ENCODE measurements at regions not wholly inside any gene's neighbourhood (a gene's known extent, or its start where the extent isn't known, plus 50 kb on each side); places are given as distances from the start of the nearest gene placed in this dataset.

GRCh38 chr2:180099308-180099707 lies 92.2 kb upstream of the CWC22 start:
- WGBS, 3 donors, result 78 to 86% (median 81%) methylated on average over 4 of the region's 4 CpGs
- intact Hi-C loops (cut with DNase I), result no loop called here
- H3K36me3 ChIP-seq, result no peaks in the 10 kb centered on the region
- no peak overlapping the region for H3K27ac ChIP-seq
- H3K4me1 ChIP-seq (ENCODE audit: insufficient read depth), result no peaks in the 10 kb centered on the region
- no peak overlapping the region for H3K4me3 ChIP-seq
- TF ChIP-seq POLR2A (IDR thresholded peaks at IDR 0.05) (no peak), CTCF (IDR thresholded peaks at IDR 0.05) (no peak), EP300 (IDR thresholded peaks at IDR 0.05) (no peak)
- H3K9me3 ChIP-seq, result no peaks in the 10 kb centered on the region
- no peak for DNase-seq
- H3K27me3 ChIP-seq, result no peaks in the 10 kb centered on the region

GRCh38 chr2:180085144-180085543 lies 78.0 kb upstream of the CWC22 start:
- no peaks in the 10 kb centered on the region for H3K36me3 ChIP-seq
- no peak overlapping the region for H3K4me3 ChIP-seq
- H3K27me3 ChIP-seq, result no peaks in the 10 kb centered on the region
- TF ChIP-seq POLR2A (IDR thresholded peaks at IDR 0.05), result no peak
- TF ChIP-seq EP300 (IDR thresholded peaks at IDR 0.05), result no peak
- TF ChIP-seq CTCF (IDR thresholded peaks at IDR 0.05), result no peak
- H3K9me3 ChIP-seq, result no peaks in the 10 kb centered on the region
- no peak for DNase-seq
- intact Hi-C loops (cut with DNase I), result no loop called here
- H3K4me1 ChIP-seq (ENCODE audit: insufficient read depth), result no peaks in the 10 kb centered on the region
- no peak overlapping the region for H3K27ac ChIP-seq

- WGBS, 3 donors, result 12 to 15% (median 13%) methylated on average over 3 of the region's 3 CpGs
- Histone ChIP-seq H3K27me3 (no peaks in the 10 kb centered on the region), H3K4me3 (no peak overlapping the region), H3K27ac (no peak overlapping the region), H3K4me1 (ENCODE audit: insufficient read depth) (no peaks in the 10 kb centered on the region), H3K36me3 (no peaks in the 10 kb centered on the region), H3K9me3 (no peaks in the 10 kb centered on the region)
- intact Hi-C loops (cut with DNase I), result no loop called here
- TF ChIP-seq EP300 (IDR thresholded peaks at IDR 0.05), result no peak
- no peak for TF ChIP-seq CTCF (IDR thresholded peaks at IDR 0.05)
- no peak for TF ChIP-seq POLR2A (IDR thresholded peaks at IDR 0.05)
- DNase-seq, result no peak
These were observed 70.3 kb upstream of the CWC22 start for GRCh38 chr2:180077295-180077906.

- H3K27me3 ChIP-seq, result no peaks in the 10 kb centered on the region
- H3K4me1 ChIP-seq (ENCODE audit: insufficient read depth), result no peaks in the 10 kb centered on the region
- H3K4me3 ChIP-seq, result no peak overlapping the region
- no peak for TF ChIP-seq CTCF (IDR thresholded peaks at IDR 0.05)
- no peak for TF ChIP-seq POLR2A (IDR thresholded peaks at IDR 0.05)
- TF ChIP-seq EP300 (IDR thresholded peaks at IDR 0.05), result no peak
- no peak overlapping the region for H3K27ac ChIP-seq
- intact Hi-C loops (cut with DNase I), result no loop called here
- H3K36me3 ChIP-seq, result no peaks in the 10 kb centered on the region
- H3K9me3 ChIP-seq, result no peaks in the 10 kb centered on the region
- 87 to 96% (median 88%) methylated on average over 4 of the region's 4 CpGs for WGBS, 3 donors
- DNase-seq, result no peak
These were observed 68.8 kb upstream of the CWC22 start for GRCh38 chr2:180075870-180076269.
